GM12878 (cell line): ENCODE measurements at regions not wholly inside any gene's neighbourhood (a gene's known extent, or its start where the extent isn't known, plus 50 kb on each side); places are given as distances from the start of the nearest gene placed in this dataset.

Source experiments
- CTCF ChIP-seq, 3 experiments: IDR thresholded peaks in 2 of 3; conservative IDR thresholded peaks in 1 of 3; 2 replicates each; pipeline ENCODE4 v1.5.1; 2011; ENCODE audit warnings: low read depth in 3 of 3, low read length in 3 of 3, mild to moderate bottlenecking in 3 of 3, control low read depth in 2 of 3, moderate library complexity in 2 of 3, inconsistent platforms in 1 of 3, mixed read lengths in 1 of 3; ENCODE audit not compliant: control insufficient read depth in 2 of 3, insufficient read depth in 1 of 3; ENCODE audit errors: extremely low read depth in 1 of 3
- EGR1 ChIP-seq, 2 experiments: IDR thresholded peaks; 1 replicate in 1 of 2; 2 replicates in 1 of 2; pipeline ENCODE4 v1.6.1; 2011 to 2012; ENCODE audit warnings: low read depth in 2 of 2, low read length in 2 of 2, borderline replicate concordance in 1 of 2, mild to moderate bottlenecking in 1 of 2, moderate library complexity in 1 of 2
- GABPA ChIP-seq: IDR thresholded peaks from 2 replicates; pipeline ENCODE4 v1.6.1; 2014; ENCODE audit warnings: antibody characterized with exemption, low read depth, mild to moderate bottlenecking, inconsistent platforms
- POLR2AphosphoS5 ChIP-seq: IDR thresholded peaks from 2 replicates; pipeline ENCODE4 v1.6.1; 2011; ENCODE audit warnings: mild to moderate bottlenecking, low read length, inconsistent platforms

- TF ChIP-seq POLR2AphosphoS5 (no peak), EGR1 (IDR thresholded peaks at IDR 0.05; ENCODE audit: borderline replicate concordance in 1 of 2, low read depth in 2 of 2, low read length in 2 of 2) (no peak), GABPA (no peak), CTCF (IDR thresholded peaks at IDR 0.05 in 2 of 3, conservative IDR thresholded peaks at IDR 0.05 in 1 of 3; ENCODE audit: control insufficient read depth in 2 of 3, extremely low read depth in 1 of 3, insufficient read depth in 1 of 3, low read depth in 3 of 3, low read length in 3 of 3) (no peak)
Observed at GRCh38 chr14:103259184-103259583, 74.9 kb upstream of the EIF5 start.
